ENCODE measurements at regions not wholly inside any gene's neighbourhood (a gene's known extent, or its start where the extent isn't known, plus 50 kb on each side); places are given as distances from the start of the nearest gene placed in this dataset.

DNA sequence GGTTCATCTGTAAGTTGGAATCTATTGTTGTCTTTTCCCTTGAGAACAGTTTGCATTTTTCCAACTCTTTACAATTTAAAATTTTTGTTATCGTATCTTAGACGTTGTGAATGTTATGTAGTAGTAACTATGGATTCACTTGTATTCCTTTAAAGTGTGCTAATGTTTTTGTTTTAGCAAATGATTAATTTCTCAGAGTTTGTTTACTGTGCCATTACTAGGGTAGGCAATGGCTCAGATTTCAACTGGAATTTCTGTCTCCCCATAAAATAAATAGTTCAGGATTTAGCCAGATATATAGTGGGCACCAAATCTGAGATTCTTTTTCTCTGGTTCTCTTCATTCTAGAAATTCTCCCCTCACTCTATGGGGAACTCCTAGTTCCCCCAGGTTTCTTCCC lies 896.5 kb downstream of the PLA2G4A start:
- H3K9me2 ChIP-seq (ENCODE audit: insufficient read depth, low read length): no peaks in the 10 kb centered on the region
- no peak overlapping the region for H3K9ac ChIP-seq (ENCODE audit: low read length)
- H3K4me2 ChIP-seq (ENCODE audit: low read length): no peak overlapping the region
- no peaks in the 10 kb centered on the region for H3K9me3 ChIP-seq (ENCODE audit: low read length)
- H2AFZ ChIP-seq (ENCODE audit: low read depth, low read length): no peak overlapping the region
- no peak for TF ChIP-seq EP300 (conservative IDR thresholded peaks at IDR 0.05; ENCODE audit: poor library complexity, severe bottlenecking)
- TF ChIP-seq CTCF (IDR thresholded peaks at IDR 0.05; ENCODE audit: poor library complexity, severe bottlenecking): no peak
- no peak for TF ChIP-seq RAD21 (conservative IDR thresholded peaks at IDR 0.05)
- TF ChIP-seq TAF1 (IDR thresholded peaks at IDR 0.05; ENCODE audit: low read depth): no peak
- TF ChIP-seq EZH2 (IDR thresholded peaks at IDR 0.05; ENCODE audit: borderline replicate concordance, insufficient read depth, low read length, poor library complexity, severe bottlenecking): no peak
- TF ChIP-seq, protein P1, sequence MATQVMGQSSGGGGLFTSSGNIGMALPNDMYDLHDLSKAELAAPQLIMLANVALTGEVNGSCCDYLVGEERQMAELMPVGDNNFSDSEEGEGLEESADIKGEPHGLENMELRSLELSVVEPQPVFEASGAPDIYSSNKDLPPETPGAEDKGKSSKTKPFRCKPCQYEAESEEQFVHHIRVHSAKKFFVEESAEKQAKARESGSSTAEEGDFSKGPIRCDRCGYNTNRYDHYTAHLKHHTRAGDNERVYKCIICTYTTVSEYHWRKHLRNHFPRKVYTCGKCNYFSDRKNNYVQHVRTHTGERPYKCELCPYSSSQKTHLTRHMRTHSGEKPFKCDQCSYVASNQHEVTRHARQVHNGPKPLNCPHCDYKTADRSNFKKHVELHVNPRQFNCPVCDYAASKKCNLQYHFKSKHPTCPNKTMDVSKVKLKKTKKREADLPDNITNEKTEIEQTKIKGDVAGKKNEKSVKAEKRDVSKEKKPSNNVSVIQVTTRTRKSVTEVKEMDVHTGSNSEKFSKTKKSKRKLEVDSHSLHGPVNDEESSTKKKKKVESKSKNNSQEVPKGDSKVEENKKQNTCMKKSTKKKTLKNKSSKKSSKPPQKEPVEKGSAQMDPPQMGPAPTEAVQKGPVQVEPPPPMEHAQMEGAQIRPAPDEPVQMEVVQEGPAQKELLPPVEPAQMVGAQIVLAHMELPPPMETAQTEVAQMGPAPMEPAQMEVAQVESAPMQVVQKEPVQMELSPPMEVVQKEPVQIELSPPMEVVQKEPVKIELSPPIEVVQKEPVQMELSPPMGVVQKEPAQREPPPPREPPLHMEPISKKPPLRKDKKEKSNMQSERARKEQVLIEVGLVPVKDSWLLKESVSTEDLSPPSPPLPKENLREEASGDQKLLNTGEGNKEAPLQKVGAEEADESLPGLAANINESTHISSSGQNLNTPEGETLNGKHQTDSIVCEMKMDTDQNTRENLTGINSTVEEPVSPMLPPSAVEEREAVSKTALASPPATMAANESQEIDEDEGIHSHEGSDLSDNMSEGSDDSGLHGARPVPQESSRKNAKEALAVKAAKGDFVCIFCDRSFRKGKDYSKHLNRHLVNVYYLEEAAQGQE (IDR thresholded peaks at IDR 0.05; ENCODE audit: borderline replicate concordance): no peak
- no peak for TF ChIP-seq MXI1 (conservative IDR thresholded peaks at IDR 0.05; ENCODE audit: poor library complexity, severe bottlenecking)
- TF ChIP-seq SMC3 (conservative IDR thresholded peaks at IDR 0.05; ENCODE audit: poor library complexity): no peak
- TF ChIP-seq POLR2AphosphoS5 (IDR thresholded peaks at IDR 0.05): no peak
- H3K36me3 ChIP-seq (ENCODE audit: insufficient read depth, low read length): no peaks in the 10 kb centered on the region
- no peak overlapping the region for H3K4me3 ChIP-seq (ENCODE audit: low read length)
- H4K20me1 ChIP-seq (ENCODE audit: insufficient read depth): no peaks in the 10 kb centered on the region
- no peaks in the 10 kb centered on the region for H3K27me3 ChIP-seq (ENCODE audit: insufficient read depth, low read depth, low read length)
- no peaks in the 10 kb centered on the region for H3F3A ChIP-seq (ENCODE audit: insufficient read depth, low read length, poor library complexity, severe bottlenecking)
- H3K27ac ChIP-seq (ENCODE audit: low read length): no peak overlapping the region
- no peaks in the 10 kb centered on the region for H3K79me2 ChIP-seq (replicated peaks; ENCODE audit: insufficient read depth, low read length)

DNA sequence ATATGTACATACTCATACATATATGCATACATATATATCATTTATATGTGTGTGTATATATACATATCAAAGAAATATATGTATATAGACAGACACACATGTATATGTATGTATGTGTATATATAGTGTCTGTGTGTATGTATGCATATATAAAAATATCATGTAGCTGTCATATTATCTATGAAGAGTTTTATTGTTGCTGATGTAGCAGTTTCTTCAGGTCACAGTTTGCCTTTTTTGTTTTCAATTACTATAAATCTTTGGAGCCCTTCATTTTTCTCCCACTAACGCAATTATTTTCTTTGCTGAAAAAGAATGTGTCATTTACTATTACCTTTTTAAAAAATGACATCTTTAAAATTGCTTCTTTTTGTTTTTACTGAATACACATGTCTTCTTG lies 904.5 kb downstream of the PLA2G4A start:
- Histone ChIP-seq H3F3A (ENCODE audit: insufficient read depth, low read length, poor library complexity, severe bottlenecking) (no peaks in the 10 kb centered on the region), H3K9ac (ENCODE audit: low read length) (no peak overlapping the region), H3K4me3 (ENCODE audit: low read length) (no peak overlapping the region), H3K79me2 (replicated peaks; ENCODE audit: insufficient read depth, low read length) (no peaks in the 10 kb centered on the region), H3K36me3 (ENCODE audit: insufficient read depth, low read length) (no peaks in the 10 kb centered on the region), H2AFZ (ENCODE audit: low read depth, low read length) (no peak overlapping the region), H3K9me3 (ENCODE audit: low read length) (no peaks in the 10 kb centered on the region), H4K20me1 (ENCODE audit: insufficient read depth) (no peaks in the 10 kb centered on the region), H3K27ac (ENCODE audit: low read length) (no peak overlapping the region), H3K9me2 (ENCODE audit: insufficient read depth, low read length) (no peaks in the 10 kb centered on the region), H3K4me2 (ENCODE audit: low read length) (no peak overlapping the region), H3K27me3 (ENCODE audit: insufficient read depth, low read depth, low read length) (no peaks in the 10 kb centered on the region)
- no peak for TF ChIP-seq SMC3 (conservative IDR thresholded peaks at IDR 0.05; ENCODE audit: poor library complexity)
- TF ChIP-seq, protein P1 (IDR thresholded peaks at IDR 0.05; ENCODE audit: borderline replicate concordance): no peak
- TF ChIP-seq POLR2AphosphoS5 (IDR thresholded peaks at IDR 0.05): no peak
- no peak for TF ChIP-seq RAD21 (conservative IDR thresholded peaks at IDR 0.05)
- no peak for TF ChIP-seq EZH2 (IDR thresholded peaks at IDR 0.05; ENCODE audit: borderline replicate concordance, insufficient read depth, low read length, poor library complexity, severe bottlenecking)
- TF ChIP-seq EP300 (conservative IDR thresholded peaks at IDR 0.05; ENCODE audit: poor library complexity, severe bottlenecking): no peak
